WTC11 (cell line): ENCODE measurements at regions not wholly inside any gene's neighbourhood (a gene's known extent, or its start where the extent isn't known, plus 50 kb on each side); places are given as distances from the start of the nearest gene placed in this dataset.

Experiments
- JAZF1 ChIP-seq: fragments of 250-450 bp; sonication (Bioruptor Pico); IDR thresholded peaks from 2 replicates; pipeline ENCODE4 v1.9.0; 2021; ENCODE audit warnings: moderate library complexity, mild to moderate bottlenecking, inconsistent platforms
- JUN ChIP-seq: sonication (generic); formaldehyde crosslinking; IDR thresholded peaks from 2 replicates; pipeline ENCODE4 v1.8.0; 2023; ENCODE audit warnings: mild to moderate bottlenecking, missing genetic modification reagents
- MYBL2 ChIP-seq: sonication (generic); formaldehyde crosslinking; IDR thresholded peaks from 2 replicates; pipeline ENCODE4 v1.8.1; 2023; ENCODE audit warnings: mild to moderate bottlenecking, moderate library complexity, missing genetic modification reagents
- NR2C2 ChIP-seq: sonication (generic); formaldehyde crosslinking; IDR thresholded peaks from 2 replicates; pipeline ENCODE4 v1.8.0; 2022; ENCODE audit warnings: mild to moderate bottlenecking, missing genetic modification reagents
- ZNF263 ChIP-seq: sonication (generic); formaldehyde crosslinking; IDR thresholded peaks from 2 replicates; pipeline ENCODE4 v1.8.1; 2022; ENCODE audit warnings: low read depth, mild to moderate bottlenecking, moderate library complexity, missing genetic modification reagents
- ZNF416 ChIP-seq: fragments of 250-450 bp; sonication (Bioruptor Pico); IDR thresholded peaks from 2 replicates; pipeline ENCODE4 v1.9.0; 2021; ENCODE audit warnings: mild to moderate bottlenecking, inconsistent platforms
- TF ChIP-seq, protein P1 (sequence below): fragments of 200-600 bp; IDR thresholded peaks from 2 replicates; pipeline ENCODE4 v1.8.0; 2022; ENCODE audit warnings: antibody characterized with exemption
- TF ChIP-seq, protein P2 (sequence below): sonication (generic); formaldehyde crosslinking; IDR thresholded peaks from 2 replicates; pipeline ENCODE4 v1.8.0; 2023; ENCODE audit warnings: missing genetic modification reagents
- TF ChIP-seq, protein P3 (sequence below): sonication (generic); formaldehyde crosslinking; IDR thresholded peaks from 2 replicates; pipeline ENCODE4 v1.8.0; 2022; ENCODE audit warnings: missing genetic modification reagents

DNA sequence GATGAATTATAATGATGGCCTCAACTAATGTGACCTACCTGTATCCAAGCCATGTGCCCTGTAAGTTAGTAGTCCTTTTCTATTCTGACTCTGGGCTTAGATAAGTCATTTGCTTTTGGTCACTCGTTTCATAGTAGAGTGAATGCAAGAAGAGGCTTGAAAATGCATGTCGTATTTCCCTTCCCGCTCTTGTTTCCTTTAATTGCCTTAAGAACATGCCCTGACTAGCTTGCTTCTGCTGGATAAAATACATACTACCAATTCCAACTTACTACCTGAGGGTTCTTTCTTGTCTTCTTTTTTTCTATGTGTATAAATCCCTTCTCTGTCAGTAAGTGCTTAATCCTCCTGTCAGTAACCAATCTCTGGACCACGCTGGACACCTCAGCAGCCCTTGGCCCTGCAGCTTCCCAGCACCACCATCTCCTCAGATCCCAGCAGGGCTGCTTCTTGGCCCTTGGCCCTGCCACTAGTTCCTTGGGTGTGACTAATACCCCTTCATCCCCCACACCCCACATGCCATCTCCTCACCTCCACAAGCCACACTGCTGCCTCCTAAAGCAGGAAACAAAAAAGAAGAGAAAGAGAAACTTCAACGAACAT lies 771.7 kb downstream of the IGSF11 start:
- TF ChIP-seq, protein P1, sequence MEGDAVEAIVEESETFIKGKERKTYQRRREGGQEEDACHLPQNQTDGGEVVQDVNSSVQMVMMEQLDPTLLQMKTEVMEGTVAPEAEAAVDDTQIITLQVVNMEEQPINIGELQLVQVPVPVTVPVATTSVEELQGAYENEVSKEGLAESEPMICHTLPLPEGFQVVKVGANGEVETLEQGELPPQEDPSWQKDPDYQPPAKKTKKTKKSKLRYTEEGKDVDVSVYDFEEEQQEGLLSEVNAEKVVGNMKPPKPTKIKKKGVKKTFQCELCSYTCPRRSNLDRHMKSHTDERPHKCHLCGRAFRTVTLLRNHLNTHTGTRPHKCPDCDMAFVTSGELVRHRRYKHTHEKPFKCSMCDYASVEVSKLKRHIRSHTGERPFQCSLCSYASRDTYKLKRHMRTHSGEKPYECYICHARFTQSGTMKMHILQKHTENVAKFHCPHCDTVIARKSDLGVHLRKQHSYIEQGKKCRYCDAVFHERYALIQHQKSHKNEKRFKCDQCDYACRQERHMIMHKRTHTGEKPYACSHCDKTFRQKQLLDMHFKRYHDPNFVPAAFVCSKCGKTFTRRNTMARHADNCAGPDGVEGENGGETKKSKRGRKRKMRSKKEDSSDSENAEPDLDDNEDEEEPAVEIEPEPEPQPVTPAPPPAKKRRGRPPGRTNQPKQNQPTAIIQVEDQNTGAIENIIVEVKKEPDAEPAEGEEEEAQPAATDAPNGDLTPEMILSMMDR: no peak
- TF ChIP-seq, protein P2, sequence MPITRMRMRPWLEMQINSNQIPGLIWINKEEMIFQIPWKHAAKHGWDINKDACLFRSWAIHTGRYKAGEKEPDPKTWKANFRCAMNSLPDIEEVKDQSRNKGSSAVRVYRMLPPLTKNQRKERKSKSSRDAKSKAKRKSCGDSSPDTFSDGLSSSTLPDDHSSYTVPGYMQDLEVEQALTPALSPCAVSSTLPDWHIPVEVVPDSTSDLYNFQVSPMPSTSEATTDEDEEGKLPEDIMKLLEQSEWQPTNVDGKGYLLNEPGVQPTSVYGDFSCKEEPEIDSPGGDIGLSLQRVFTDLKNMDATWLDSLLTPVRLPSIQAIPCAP: no peak
- TF ChIP-seq NR2C2 (CRISPR knock-in tag) (no peak), MYBL2 (CRISPR knock-in tag) (no peak), JUN (CRISPR knock-in tag) (no peak), ZNF263 (no peak), ZNF416 (CRISPR knock-in tag) (no peak), JAZF1 (no peak)
- TF ChIP-seq, protein P3, sequence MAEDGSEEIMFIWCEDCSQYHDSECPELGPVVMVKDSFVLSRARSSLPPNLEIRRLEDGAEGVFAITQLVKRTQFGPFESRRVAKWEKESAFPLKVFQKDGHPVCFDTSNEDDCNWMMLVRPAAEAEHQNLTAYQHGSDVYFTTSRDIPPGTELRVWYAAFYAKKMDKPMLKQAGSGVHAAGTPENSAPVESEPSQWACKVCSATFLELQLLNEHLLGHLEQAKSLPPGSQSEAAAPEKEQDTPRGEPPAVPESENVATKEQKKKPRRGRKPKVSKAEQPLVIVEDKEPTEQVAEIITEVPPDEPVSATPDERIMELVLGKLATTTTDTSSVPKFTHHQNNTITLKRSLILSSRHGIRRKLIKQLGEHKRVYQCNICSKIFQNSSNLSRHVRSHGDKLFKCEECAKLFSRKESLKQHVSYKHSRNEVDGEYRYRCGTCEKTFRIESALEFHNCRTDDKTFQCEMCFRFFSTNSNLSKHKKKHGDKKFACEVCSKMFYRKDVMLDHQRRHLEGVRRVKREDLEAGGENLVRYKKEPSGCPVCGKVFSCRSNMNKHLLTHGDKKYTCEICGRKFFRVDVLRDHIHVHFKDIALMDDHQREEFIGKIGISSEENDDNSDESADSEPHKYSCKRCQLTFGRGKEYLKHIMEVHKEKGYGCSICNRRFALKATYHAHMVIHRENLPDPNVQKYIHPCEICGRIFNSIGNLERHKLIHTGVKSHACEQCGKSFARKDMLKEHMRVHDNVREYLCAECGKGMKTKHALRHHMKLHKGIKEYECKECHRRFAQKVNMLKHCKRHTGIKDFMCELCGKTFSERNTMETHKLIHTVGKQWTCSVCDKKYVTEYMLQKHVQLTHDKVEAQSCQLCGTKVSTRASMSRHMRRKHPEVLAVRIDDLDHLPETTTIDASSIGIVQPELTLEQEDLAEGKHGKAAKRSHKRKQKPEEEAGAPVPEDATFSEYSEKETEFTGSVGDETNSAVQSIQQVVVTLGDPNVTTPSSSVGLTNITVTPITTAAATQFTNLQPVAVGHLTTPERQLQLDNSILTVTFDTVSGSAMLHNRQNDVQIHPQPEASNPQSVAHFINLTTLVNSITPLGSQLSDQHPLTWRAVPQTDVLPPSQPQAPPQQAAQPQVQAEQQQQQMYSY (CRISPR knock-in tag): no peak
